H1 (cell line): ENCODE measurements at regions not wholly inside any gene's neighbourhood (a gene's known extent, or its start where the extent isn't known, plus 50 kb on each side); places are given as distances from the start of the nearest gene placed in this dataset.

ENCODE experiments used
- CTCF ChIA-PET: fragments of 300-600 bp; sonication (Branson Sonifier 250); formaldehyde crosslinking; loops from one replicate; lab custom pipeline; 2021; ENCODE audit not compliant: partially characterized antibody; lab: Charles Lee
- POLR2A ChIA-PET: fragments of 300-600 bp; sonication (Branson Sonifier 250); formaldehyde crosslinking; loops from one replicate; lab custom pipeline; 2021; ENCODE audit warnings: inconsistent platforms; ENCODE audit not compliant: partially characterized antibody; lab: Charles Lee
- DNase-seq, 2 experiments: peaks; one replicate each; pipeline versions ENCODE4 v3.0.0 to v3.0.0-alpha.2; 2010 to 2022; ENCODE audit warnings: low spot score in 2 of 2, low read depth in 1 of 2, mixed read lengths in 1 of 2
- FAIRE-seq: peaks from 2 replicates; lab custom pipeline; 2011; peaks lifted over from hg19 to GRCh38; lab: Jason Lieb, UNC
- H2AFZ ChIP-seq: 2 replicates; pipeline ENCODE4 v1.8.1; 2012; ENCODE audit warnings: low read length, inconsistent platforms
- H2AK5ac ChIP-seq: 2 replicates; pipeline ENCODE4 v1.6.1; 2013; ENCODE audit warnings: low read depth, low read length
- H2BK120ac ChIP-seq: replicated peaks from 2 replicates; pipeline ENCODE3; 2013; ENCODE audit warnings: low read depth, low read length, inconsistent platforms
- H2BK12ac ChIP-seq: 2 replicates; pipeline ENCODE4 v1.6.1; 2013; ENCODE audit warnings: low read depth, low read length
- H2BK15ac ChIP-seq: 2 replicates; pipeline ENCODE4 v1.6.1; 2013; ENCODE audit warnings: low read length
- H2BK20ac ChIP-seq: 2 replicates; pipeline ENCODE4 v1.6.1; 2013; ENCODE audit warnings: low read length
- H2BK5ac ChIP-seq: 2 replicates; pipeline ENCODE4 v1.6.1; 2013; ENCODE audit warnings: low read depth, low read length
- H3K14ac ChIP-seq: 2 replicates; pipeline ENCODE4 v1.6.1; 2013; ENCODE audit warnings: inconsistent platforms; ENCODE audit not compliant: insufficient read length
- H3K18ac ChIP-seq: 2 replicates; pipeline ENCODE4 v1.6.1; 2013; ENCODE audit warnings: low read length; ENCODE audit errors: extremely low read depth
- H3K23ac ChIP-seq: 2 replicates; pipeline ENCODE4 v1.6.1; 2013; ENCODE audit warnings: inconsistent platforms; ENCODE audit not compliant: insufficient read length
- H3K23me2 ChIP-seq: 2 replicates; pipeline ENCODE4 v1.6.1; 2013; ENCODE audit warnings: low read depth, low read length
- H3K27ac ChIP-seq: 2 replicates; pipeline ENCODE4 v1.6.1; 2011; ENCODE audit warnings: low read depth, low read length, inconsistent platforms
- H3K27me3 ChIP-seq, 4 experiments: replicated peaks in 1 of 4; 1 replicate in 1 of 4; 2 replicates in 3 of 4; pipeline versions ENCODE4 v1.6.1 to v1.8.1; 2011 to 2013; ENCODE audit warnings: low read length in 3 of 4, mild to moderate bottlenecking in 3 of 4, inconsistent platforms in 2 of 4, mixed read lengths in 2 of 4, moderate library complexity in 1 of 4; ENCODE audit not compliant: control insufficient read depth in 3 of 4, insufficient read depth in 3 of 4; ENCODE audit errors: extremely low read depth in 1 of 4
- H3K36me3 ChIP-seq, 4 experiments: 2 replicates each; pipeline versions ENCODE4 v1.6.1 to v1.8.1; 2011 to 2013; ENCODE audit warnings: mild to moderate bottlenecking in 4 of 4, low read length in 3 of 4, moderate library complexity in 2 of 4, control low read depth in 1 of 4, inconsistent platforms in 1 of 4; ENCODE audit not compliant: insufficient read depth in 4 of 4, control insufficient read depth in 2 of 4
- H3K4ac ChIP-seq: replicated peaks from 2 replicates; pipeline ENCODE3; 2013; ENCODE audit warnings: low read length, low read depth, mixed read lengths, inconsistent platforms; ENCODE audit not compliant: insufficient read length
- H3K4me1 ChIP-seq, 4 experiments: replicated peaks in 1 of 4; 1 replicate in 1 of 4; 2 replicates in 3 of 4; pipeline versions ENCODE4 v1.6.1 to v1.8.1; 2011 to 2013; ENCODE audit warnings: low read length in 3 of 4, inconsistent platforms in 2 of 4, mixed read lengths in 1 of 4; ENCODE audit not compliant: insufficient read depth in 4 of 4, control insufficient read depth in 3 of 4
- H3K4me2 ChIP-seq, 2 experiments: 2 replicates each; pipeline versions ENCODE4 v1.6.1 to v1.8.1; 2011 to 2013; ENCODE audit warnings: low read depth in 2 of 2, low read length in 2 of 2, control low read depth in 1 of 2, inconsistent platforms in 1 of 2, mild to moderate bottlenecking in 1 of 2; ENCODE audit not compliant: insufficient read depth in 1 of 2
- H3K4me3 ChIP-seq, 4 experiments: fragments of 200-600, 300-600 bp in 1 of 4; sonication (generic), shearing (Covaris generic), sonication (Bioruptor Twin) in 1 of 4; 2 replicates each; pipeline versions ENCODE4 v1.5.1 to v1.8.1; 2011 to 2016; ENCODE audit warnings: low read length in 4 of 4, low read depth in 3 of 4, control low read depth in 2 of 4, inconsistent platforms in 2 of 4, mild to moderate bottlenecking in 2 of 4, mixed read lengths in 1 of 4, moderate library complexity in 1 of 4; ENCODE audit not compliant: insufficient read depth in 2 of 4; ENCODE audit errors: extremely low read depth in 1 of 4
- H3K56ac ChIP-seq: replicated peaks from 2 replicates; pipeline ENCODE3; 2013; ENCODE audit warnings: low read depth, mild to moderate bottlenecking, mixed read lengths, low read length, inconsistent platforms; ENCODE audit not compliant: insufficient read length
- H3K79me1 ChIP-seq: 2 replicates; pipeline ENCODE4 v1.6.1; 2013; ENCODE audit warnings: low read depth, low read length, control low read depth
- H3K79me2 ChIP-seq, 2 experiments: 2 replicates each; pipeline versions ENCODE4 v1.6.1 to v1.8.1; 2012 to 2013; ENCODE audit warnings: low read length in 2 of 2, mild to moderate bottlenecking in 2 of 2, inconsistent platforms in 1 of 2; ENCODE audit not compliant: insufficient read depth in 2 of 2, control insufficient read depth in 1 of 2
- H3K9ac ChIP-seq, 4 experiments: replicated peaks in 1 of 4; 1 replicate in 1 of 4; 2 replicates in 3 of 4; pipeline versions ENCODE4 v1.6.1 to v1.8.1; 2011 to 2013; ENCODE audit warnings: low read depth in 3 of 4, low read length in 3 of 4, control low read depth in 2 of 4, mild to moderate bottlenecking in 2 of 4, moderate library complexity in 2 of 4, inconsistent platforms in 1 of 4; ENCODE audit errors: extremely low read depth in 1 of 4
- H3K9me3 ChIP-seq, 2 experiments: 2 replicates each; pipeline versions ENCODE4 v1.6.1 to v1.8.1; 2012 to 2013; ENCODE audit warnings: mild to moderate bottlenecking in 2 of 2, moderate library complexity in 2 of 2, control low read depth in 1 of 2, inconsistent platforms in 1 of 2, low read depth in 1 of 2, low read length in 1 of 2, mixed read lengths in 1 of 2; ENCODE audit not compliant: insufficient read depth in 2 of 2
- H4K20me1 ChIP-seq, 2 experiments: replicated peaks in 1 of 2; 2 replicates each; pipeline versions ENCODE3 to v1.8.1; 2011 to 2013; ENCODE audit warnings: inconsistent platforms in 2 of 2, low read length in 2 of 2, mild to moderate bottlenecking in 1 of 2; ENCODE audit not compliant: insufficient read depth in 2 of 2, control insufficient read depth in 1 of 2
- H4K5ac ChIP-seq: 2 replicates; pipeline ENCODE4 v1.6.1; 2013; ENCODE audit warnings: low read length, low read depth, mixed read lengths, inconsistent platforms; ENCODE audit not compliant: insufficient read length
- H4K8ac ChIP-seq: 2 replicates; pipeline ENCODE4 v1.8.0; 2013; ENCODE audit warnings: mild to moderate bottlenecking, moderate library complexity, low read length, inconsistent platforms; ENCODE audit not compliant: insufficient read depth; ENCODE audit errors: extremely low read depth
- H4K91ac ChIP-seq: replicated peaks from 2 replicates; pipeline ENCODE3; 2013; ENCODE audit warnings: low read length, mixed read lengths, inconsistent platforms; ENCODE audit not compliant: insufficient read length
- CEBPB ChIP-seq: IDR thresholded peaks from 2 replicates; pipeline ENCODE4 v1.6.1; 2012; ENCODE audit warnings: low read depth, low read length
- EZH2 ChIP-seq: fragments of 200-600 bp; sonication (generic); IDR thresholded peaks from 2 replicates; pipeline ENCODE4 v1.7.1; 2012; ENCODE audit warnings: low read depth, mild to moderate bottlenecking, moderate library complexity, low read length, inconsistent platforms; ENCODE audit not compliant: severe bottlenecking
- FOSL1 ChIP-seq: IDR thresholded peaks from 2 replicates; pipeline ENCODE4 v1.6.1; 2011; ENCODE audit warnings: mild to moderate bottlenecking, low read depth, low read length, moderate library complexity; ENCODE audit not compliant: insufficient read depth
- GTF2F1 ChIP-seq: IDR thresholded peaks from 2 replicates; pipeline ENCODE4 v1.6.1; 2012; ENCODE audit warnings: low read depth, low read length, improper control_type of control experiment, borderline replicate concordance
- KDM4A ChIP-seq: IDR thresholded peaks from one replicate; pipeline ENCODE4 v1.7.1; 2012; ENCODE audit warnings: low read depth, mild to moderate bottlenecking, moderate library complexity, low read length, inconsistent platforms; ENCODE audit not compliant: severe bottlenecking
- NRF1 ChIP-seq: IDR thresholded peaks from 2 replicates; pipeline ENCODE4 v1.6.1; 2011; ENCODE audit warnings: mild to moderate bottlenecking, low read depth, low read length, improper control_type of control experiment
- POLR2AphosphoS5 ChIP-seq: IDR thresholded peaks from 2 replicates; pipeline ENCODE4 v1.6.1; 2011; ENCODE audit warnings: low read depth, low read length
- RBBP5 ChIP-seq: IDR thresholded peaks from 2 replicates; pipeline ENCODE4 v1.7.1; 2012; ENCODE audit warnings: low read depth, mild to moderate bottlenecking, inconsistent platforms, low read length, moderate library complexity, borderline replicate concordance
- SIRT6 ChIP-seq: IDR thresholded peaks from one replicate; pipeline ENCODE4 v1.7.1; 2012; ENCODE audit warnings: low read length, inconsistent platforms
- SP1 ChIP-seq: IDR thresholded peaks from 2 replicates; pipeline ENCODE4 v1.6.1; 2011; ENCODE audit warnings: low read depth, low read length
- SP2 ChIP-seq: IDR thresholded peaks from 2 replicates; pipeline ENCODE4 v1.6.1; 2012; ENCODE audit warnings: mild to moderate bottlenecking, low read length, inconsistent platforms
- SUZ12 ChIP-seq: fragments of 200-600 bp; sonication (generic); IDR thresholded peaks from 2 replicates; pipeline ENCODE4 v1.6.1; 2012; ENCODE audit warnings: mild to moderate bottlenecking, inconsistent platforms, low read length, moderate library complexity, mixed read lengths
- TAF7 ChIP-seq: optimal IDR thresholded peaks from 2 replicates; pipeline ENCODE3; 2011; ENCODE audit warnings: low read depth, mild to moderate bottlenecking, inconsistent platforms, low read length, moderate library complexity, borderline replicate concordance
- WGBS, 2 experiments: shearing (Covaris generic) in 1 of 2; methylation state at CpG; one replicate each; pipeline versions ENCODE4 v1.1.6 to v1.1.7; 2013 to 2015; ENCODE audit warnings: low lambda C conversion rate in 2 of 2, mixed read lengths in 2 of 2, inconsistent platforms in 1 of 2, low coverage in 1 of 2, missing lambda C conversion rate in 1 of 2; ENCODE audit not compliant: insufficient replicate concordance in 2 of 2, insufficient coverage in 1 of 2, insufficient read length in 1 of 2; ENCODE audit errors: extremely low coverage in 1 of 2, missing lambda C conversion rate in 1 of 2; 5-methylcytosine and 5-hydroxymethylcytosine counted together

DNA sequence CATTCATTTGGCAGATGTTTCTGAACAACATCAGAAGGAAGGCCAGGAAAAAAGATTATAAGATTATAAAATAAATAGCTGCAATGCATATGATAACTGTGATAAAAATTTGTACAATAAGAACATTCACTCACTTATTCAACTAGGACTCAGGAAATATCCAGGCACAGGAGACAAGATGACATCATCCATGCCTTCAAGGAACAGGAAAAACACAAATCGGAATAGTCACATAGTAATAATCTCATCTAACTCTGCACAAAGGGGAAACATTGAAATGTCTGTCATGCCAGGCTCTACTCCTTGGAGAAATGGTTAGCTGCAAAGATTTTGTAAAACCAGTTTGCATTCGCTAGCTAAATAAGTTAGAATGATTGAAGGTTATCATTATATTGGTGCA is 233.5 kb upstream of the AGTR1 start:
- Histone ChIP-seq H2AK5ac (no peak overlapping the region), H3K4me1 (peaks cover 0 to 2% (median 0%) of the 10 kb centered on the region in 4 experiments; a peak in 1 of 7 replicates), H3K23me2 (no peaks in the 10 kb centered on the region), H3K9me3 (no peaks in the 10 kb centered on the region), H2BK20ac (no peak overlapping the region), H3K4ac (no peak overlapping the region), H3K4me3 (no peak overlapping the region), H3K56ac (no peak overlapping the region), H3K27me3 (no peaks in the 10 kb centered on the region), H3K36me3 (no peaks in the 10 kb centered on the region), H4K91ac (no peak overlapping the region), H3K27ac (no peak overlapping the region), H2BK15ac (no peak overlapping the region), H3K23ac (no peak overlapping the region), H3K79me1 (no peaks in the 10 kb centered on the region), H2BK120ac (no peak overlapping the region), H3K4me2 (no peak overlapping the region), H3K9ac (no peak overlapping the region), H3K79me2 (no peaks in the 10 kb centered on the region), H3K14ac (no peak overlapping the region), H2BK5ac (no peak overlapping the region), H4K20me1 (no peaks in the 10 kb centered on the region), H4K5ac (no peak overlapping the region), H3K18ac (no peak overlapping the region), H2AFZ (no peak overlapping the region), H4K8ac (no peak overlapping the region), H2BK12ac (no peak overlapping the region)
- no peak for DNase-seq
- no peak for FAIRE-seq
- CTCF ChIA-PET = interaction anchor here (0.5 to 0.8 kb wide), 2 partner anchors 56 to 58 kb away, joined by 3 read pairs; no protein-coding TSS in a partner anchor
- POLR2A ChIA-PET = interaction anchor here (0.6 kb wide), 1 partner anchor 147 kb away, joined by 4 read pairs; no protein-coding TSS in a partner anchor
- 80% methylated on average over 2 of the region's 2 CpGs; no CpG with 5 or more reads in 1 of the 2 experiments for WGBS, 2 experiments
- TF ChIP-seq CEBPB = no peak
- no peak for TF ChIP-seq GTF2F1
- no peak for TF ChIP-seq TAF7
- TF ChIP-seq POLR2AphosphoS5 = no peak
- TF ChIP-seq FOSL1 = no peak
- TF ChIP-seq RBBP5 = no peak
- TF ChIP-seq SUZ12 = no peak
- TF ChIP-seq EZH2 = no peak
- no peak for TF ChIP-seq KDM4A
- TF ChIP-seq SIRT6 = no peak
- TF ChIP-seq NRF1 = no peak
- no peak for TF ChIP-seq SP1
- TF ChIP-seq SP2 = no peak
